ENCODE measurements at regions not wholly inside any gene's neighbourhood (a gene's known extent, or its start where the extent isn't known, plus 50 kb on each side); places are given as distances from the start of the nearest gene placed in this dataset.
"Not testable (repeated sequence)": the region's sequence is repeated elsewhere in the genome, so short reads cannot be mapped to it uniquely, and the experiment has no call there.

DNA sequence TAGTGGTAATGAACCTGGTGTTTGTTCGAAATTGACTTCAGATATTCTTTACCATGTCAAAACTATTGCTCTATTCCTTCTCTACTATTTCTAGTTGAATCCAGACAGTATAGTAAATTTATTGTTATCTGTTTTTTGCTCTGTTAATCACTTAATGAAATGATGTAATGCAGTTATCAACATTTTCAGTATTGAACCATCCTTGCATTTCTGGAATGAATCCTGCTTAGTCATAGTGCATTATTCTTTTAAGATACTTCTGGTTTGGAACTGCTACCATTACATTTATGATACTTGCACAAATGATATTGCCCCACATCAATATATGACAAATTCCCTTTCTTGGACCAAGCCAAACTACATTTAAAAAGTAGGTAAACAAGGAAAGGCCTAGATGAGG is 554.0 kb upstream of the KLF4 start:
- DNase-seq (ENCODE audit: low spot score) (no peak), ATAC-seq (ENCODE audit: low FRiP score) (no peak)
- TF ChIP-seq, protein P1, sequence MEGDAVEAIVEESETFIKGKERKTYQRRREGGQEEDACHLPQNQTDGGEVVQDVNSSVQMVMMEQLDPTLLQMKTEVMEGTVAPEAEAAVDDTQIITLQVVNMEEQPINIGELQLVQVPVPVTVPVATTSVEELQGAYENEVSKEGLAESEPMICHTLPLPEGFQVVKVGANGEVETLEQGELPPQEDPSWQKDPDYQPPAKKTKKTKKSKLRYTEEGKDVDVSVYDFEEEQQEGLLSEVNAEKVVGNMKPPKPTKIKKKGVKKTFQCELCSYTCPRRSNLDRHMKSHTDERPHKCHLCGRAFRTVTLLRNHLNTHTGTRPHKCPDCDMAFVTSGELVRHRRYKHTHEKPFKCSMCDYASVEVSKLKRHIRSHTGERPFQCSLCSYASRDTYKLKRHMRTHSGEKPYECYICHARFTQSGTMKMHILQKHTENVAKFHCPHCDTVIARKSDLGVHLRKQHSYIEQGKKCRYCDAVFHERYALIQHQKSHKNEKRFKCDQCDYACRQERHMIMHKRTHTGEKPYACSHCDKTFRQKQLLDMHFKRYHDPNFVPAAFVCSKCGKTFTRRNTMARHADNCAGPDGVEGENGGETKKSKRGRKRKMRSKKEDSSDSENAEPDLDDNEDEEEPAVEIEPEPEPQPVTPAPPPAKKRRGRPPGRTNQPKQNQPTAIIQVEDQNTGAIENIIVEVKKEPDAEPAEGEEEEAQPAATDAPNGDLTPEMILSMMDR (IDR thresholded peaks at IDR 0.05) = no peak

DNA sequence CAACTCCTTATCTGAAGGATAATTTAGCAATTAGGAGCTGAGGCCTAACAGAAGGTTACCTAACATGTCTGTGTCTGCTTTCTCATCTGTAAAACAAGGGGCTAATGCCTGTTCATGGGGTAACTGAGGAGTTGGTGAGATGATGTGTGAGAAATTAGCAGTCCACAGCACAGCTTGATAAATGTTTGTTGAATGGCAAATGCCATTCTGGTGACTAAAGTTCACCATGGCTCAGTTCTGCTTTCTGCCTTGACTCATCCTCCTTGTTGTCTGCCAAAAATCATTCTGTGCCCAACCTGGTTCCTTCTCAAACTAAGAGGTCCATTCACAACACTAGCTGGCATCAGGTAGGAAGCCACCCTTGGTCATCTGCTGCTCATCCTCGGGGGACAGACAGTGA is 552.0 kb upstream of the KLF4 start:
- ATAC-seq (ENCODE audit: low FRiP score) = peak; percentile 90
- DNase-seq (ENCODE audit: low spot score) = no peak
- TF ChIP-seq, protein P1 (IDR thresholded peaks at IDR 0.05) = no peak

DNA sequence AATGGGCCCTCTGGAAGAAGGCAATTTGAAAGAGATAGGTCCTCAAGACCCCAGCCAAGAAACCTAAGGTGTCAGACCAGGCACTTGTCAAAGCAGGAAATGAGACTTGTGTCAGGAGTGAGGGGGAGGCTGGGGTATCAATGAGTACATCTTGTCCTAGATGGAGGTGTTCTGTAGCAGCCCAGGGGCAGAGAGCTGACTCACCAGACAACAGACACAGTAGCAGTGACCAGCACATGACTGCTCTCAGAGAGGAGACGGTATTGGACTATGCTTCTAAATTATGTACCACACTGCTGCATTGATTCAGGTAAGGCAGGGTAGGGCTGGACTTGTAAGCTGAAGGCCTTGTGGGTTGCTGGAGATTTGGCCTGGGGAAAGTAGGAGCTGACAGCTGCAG is 551.2 kb upstream of the KLF4 start:
- ATAC-seq (ENCODE audit: low FRiP score) = no peak
- DNase-seq (ENCODE audit: low spot score) = no peak
- TF ChIP-seq, protein P1 (IDR thresholded peaks at IDR 0.05) = no peak

DNA sequence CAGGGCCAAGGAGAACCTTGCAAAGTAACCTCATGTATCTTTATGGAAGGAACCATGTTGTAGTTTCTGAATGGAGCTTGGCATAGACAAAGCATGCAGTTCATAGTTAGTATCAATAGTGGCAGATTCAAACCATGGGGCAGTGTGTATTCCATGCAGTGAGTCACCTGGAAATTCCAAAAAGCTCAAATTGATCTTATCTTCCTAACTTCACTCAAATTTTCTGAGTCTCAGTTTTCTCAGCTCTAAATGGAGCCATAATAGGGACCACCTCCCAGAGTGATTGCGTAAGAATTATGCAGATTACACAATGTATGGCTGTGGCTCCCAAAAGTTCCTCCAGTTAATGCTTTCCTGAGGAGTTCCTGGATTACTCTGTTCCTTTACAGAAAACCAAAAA is 549.9 kb upstream of the KLF4 start:
- no peak for DNase-seq (ENCODE audit: low spot score)
- ATAC-seq (ENCODE audit: low FRiP score) = no peak

DNA sequence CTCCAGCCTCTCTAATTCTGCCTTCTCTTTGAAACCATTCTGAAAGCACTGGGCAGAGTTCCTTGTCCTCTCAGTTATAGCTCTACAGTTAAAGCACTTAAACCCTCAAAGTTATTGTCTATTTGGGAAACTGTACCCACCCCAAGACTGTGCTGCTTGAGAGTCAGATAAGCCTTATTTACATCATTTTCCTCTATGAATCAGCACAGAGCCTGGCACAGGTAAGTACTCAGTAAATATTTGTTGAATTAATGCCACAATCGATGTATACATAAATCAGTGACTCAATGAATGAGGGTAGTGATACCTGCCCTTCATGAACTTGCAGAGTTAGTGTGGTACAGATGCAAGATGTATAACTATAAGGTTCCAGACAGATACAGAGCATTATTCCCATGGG is 549.4 kb upstream of the KLF4 start:
- DNase-seq (ENCODE audit: low spot score) = no peak
- TF ChIP-seq, protein P1 (IDR thresholded peaks at IDR 0.05) = no peak
- no peak for ATAC-seq (ENCODE audit: low FRiP score)

More for the DNA sequence above, 549.9 kb upstream of the KLF4 start:
- TF ChIP-seq, protein P1 (IDR thresholded peaks at IDR 0.05) = no peak

DNA sequence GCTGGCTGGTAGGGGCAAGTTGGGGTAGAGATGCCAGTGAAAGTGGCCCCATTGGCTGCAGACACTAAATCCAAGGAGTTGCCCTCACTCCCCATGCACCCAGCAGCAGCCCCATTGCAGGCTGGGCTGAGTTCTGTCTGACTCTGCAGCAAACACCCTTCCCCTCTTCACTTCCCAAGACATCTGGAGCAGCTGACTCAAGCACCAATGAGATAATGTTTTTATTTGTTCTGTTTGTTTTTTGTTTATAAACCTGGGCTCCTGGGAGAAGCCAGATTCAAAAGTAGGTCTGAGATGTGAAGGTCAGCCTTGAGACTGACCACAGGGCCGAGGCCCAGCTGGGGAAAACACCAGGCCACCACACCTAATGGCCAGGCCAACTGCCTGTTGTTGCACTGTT is 545.9 kb upstream of the KLF4 start:
- DNase-seq (ENCODE audit: low spot score) = no peak
- no peak for ATAC-seq (ENCODE audit: low FRiP score)
- TF ChIP-seq, protein P1 (IDR thresholded peaks at IDR 0.05) = no peak

DNA sequence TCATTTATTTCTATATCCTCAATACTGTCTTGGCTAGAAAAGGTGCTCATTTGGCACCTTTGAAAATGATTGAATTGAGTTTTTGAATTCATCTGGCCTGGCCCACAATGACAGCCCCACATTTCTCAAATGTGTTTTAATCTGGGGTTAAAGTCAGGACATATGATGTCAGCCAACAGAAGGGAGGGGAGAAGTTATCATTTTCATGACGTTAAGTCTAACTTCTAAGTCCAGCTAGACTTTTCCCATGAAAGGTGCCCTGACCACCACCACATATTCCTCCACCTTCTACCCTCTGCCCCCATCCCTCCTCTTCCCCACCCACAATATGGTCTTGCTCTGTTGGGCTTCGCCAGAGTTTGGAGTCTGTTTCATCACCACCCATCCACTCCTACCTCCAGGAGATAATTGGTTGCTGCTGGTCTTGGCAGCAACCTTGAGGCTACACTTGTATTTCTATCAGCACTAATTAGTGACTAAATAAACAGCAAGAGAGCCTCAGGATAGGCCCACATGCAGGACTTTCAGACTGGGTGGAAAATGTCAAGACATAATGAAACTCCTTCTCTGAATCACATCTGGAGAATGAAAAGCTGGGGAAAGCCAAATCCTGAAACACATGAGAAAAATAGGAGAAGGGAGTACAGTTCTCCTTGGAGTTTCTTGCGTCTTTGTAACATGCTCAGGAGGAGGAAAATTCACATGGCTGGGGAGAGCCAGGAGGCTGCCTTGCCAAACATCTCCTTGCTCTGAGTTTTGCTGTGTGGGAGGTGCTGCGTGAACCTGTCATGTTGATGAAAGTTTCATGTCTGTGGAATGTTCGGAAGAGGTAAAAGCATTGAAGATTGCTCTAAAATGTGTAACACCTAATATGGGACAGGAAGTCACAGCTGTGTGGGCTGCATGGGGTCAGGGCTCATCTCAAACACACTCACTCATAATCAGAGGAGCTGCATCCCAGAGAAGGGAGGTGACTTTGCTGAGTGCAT is 544.7 kb upstream of the KLF4 start:
- DNase-seq (ENCODE audit: low spot score) (peak; percentile 30), ATAC-seq (ENCODE audit: low FRiP score) (peak; percentile 93)
- TF ChIP-seq, protein P1 (IDR thresholded peaks at IDR 0.05) = no peak

DNA sequence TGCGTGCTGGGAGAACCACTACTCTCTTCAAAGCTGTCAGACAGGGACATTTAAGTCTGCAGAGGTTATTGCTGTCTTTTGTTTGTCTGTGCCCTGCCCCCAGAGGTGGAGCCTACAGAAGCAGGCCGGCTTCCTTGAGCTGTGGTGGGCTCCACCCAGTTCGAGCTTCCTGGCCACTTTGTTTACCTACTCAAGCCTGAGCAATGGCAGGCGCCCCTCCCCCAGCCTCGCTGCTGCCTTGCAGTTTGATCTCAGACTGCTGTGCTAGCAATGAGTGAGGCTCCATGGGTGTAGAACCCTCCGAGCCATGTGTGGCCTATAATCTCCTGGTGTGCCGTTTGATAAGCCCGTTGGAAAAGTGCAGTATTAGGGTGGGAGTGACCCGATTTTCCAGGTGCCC is 542.5 kb upstream of the KLF4 start:
- ATAC-seq (ENCODE audit: low FRiP score); DNase-seq (ENCODE audit: low spot score): not testable (repeated sequence)

DNA sequence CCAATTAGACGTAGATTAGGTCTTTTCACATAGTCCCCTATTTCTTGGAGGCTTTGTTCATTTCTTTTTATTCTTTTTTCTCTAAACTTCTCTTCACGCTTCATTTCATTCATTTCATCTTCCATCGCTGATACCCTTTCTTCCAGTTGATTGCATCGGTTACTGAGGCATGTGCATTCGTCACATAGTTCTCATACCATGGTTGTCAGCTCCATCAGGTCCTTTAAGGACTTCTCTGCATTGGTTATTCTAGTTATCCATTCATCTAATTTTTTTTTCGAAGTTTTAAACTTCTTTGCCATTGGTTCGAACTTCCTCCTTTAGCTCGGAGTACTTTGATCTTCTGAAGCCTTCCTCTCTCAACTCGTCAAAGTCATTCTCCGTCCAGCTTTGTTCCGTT is 541.7 kb upstream of the KLF4 start:
- not testable (repeated sequence) for DNase-seq (ENCODE audit: low spot score); ATAC-seq (ENCODE audit: low FRiP score)

DNA sequence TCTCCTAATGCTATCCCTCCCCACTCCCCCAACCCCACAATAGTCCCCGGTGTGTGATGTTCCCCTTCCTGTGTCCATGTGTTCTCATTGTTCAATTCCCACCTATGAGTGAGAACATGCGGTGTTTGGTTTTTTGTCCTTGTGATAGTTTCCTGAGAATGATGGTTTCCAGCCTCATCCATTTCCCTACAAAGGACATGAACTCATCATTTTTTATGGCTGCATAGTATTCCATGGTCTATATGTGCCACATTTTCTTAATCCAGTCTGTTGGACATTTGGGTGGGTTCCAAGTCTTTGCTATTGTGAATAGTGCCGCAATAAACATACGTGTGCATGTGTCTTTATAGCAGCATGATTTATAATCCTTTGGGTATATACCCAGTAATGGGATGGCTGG is 537.1 kb upstream of the KLF4 start:
- DNase-seq (ENCODE audit: low spot score); ATAC-seq (ENCODE audit: low FRiP score): not testable (repeated sequence)
